Thyroid gland (tissue), 4 donors: ENCODE measurements at regions not wholly inside any gene's neighbourhood (a gene's known extent, or its start where the extent isn't known, plus 50 kb on each side); places are given as distances from the start of the nearest gene placed in this dataset.

Experiments
- POLR2A ChIP-seq, 2 donors: fragments of 450-650 bp; IDR thresholded peaks; one replicate each; pipeline ENCODE4 v1.6.1; 2017; ENCODE audit warnings: antibody characterized with exemption in 2 of 2, mild to moderate bottlenecking in 2 of 2, moderate library complexity in 1 of 2
- TF ChIP-seq, protein P1 (sequence below), 6 experiments: fragments of 200-600 bp in 3 of 6; fragments of 450-650 bp in 3 of 6; sonication (generic) in 3 of 6; IDR thresholded peaks; one replicate each; pipeline ENCODE4 v1.5.1; 2016 to 2019; ENCODE audit warnings: antibody characterized with exemption in 6 of 6, mild to moderate bottlenecking in 2 of 6, inconsistent platforms in 1 of 6, moderate library complexity in 1 of 6

- TF ChIP-seq, protein P1, sequence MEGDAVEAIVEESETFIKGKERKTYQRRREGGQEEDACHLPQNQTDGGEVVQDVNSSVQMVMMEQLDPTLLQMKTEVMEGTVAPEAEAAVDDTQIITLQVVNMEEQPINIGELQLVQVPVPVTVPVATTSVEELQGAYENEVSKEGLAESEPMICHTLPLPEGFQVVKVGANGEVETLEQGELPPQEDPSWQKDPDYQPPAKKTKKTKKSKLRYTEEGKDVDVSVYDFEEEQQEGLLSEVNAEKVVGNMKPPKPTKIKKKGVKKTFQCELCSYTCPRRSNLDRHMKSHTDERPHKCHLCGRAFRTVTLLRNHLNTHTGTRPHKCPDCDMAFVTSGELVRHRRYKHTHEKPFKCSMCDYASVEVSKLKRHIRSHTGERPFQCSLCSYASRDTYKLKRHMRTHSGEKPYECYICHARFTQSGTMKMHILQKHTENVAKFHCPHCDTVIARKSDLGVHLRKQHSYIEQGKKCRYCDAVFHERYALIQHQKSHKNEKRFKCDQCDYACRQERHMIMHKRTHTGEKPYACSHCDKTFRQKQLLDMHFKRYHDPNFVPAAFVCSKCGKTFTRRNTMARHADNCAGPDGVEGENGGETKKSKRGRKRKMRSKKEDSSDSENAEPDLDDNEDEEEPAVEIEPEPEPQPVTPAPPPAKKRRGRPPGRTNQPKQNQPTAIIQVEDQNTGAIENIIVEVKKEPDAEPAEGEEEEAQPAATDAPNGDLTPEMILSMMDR (IDR thresholded peaks at IDR 0.05), result no peak
- TF ChIP-seq POLR2A (IDR thresholded peaks at IDR 0.05), result no peak
These were observed 127.8 kb upstream of the SLC7A14 start for GRCh38 chr3:170713653-170714052.
